Peyer's patch (tissue), 4 donors: ENCODE measurements at regions not wholly inside any gene's neighbourhood (a gene's known extent, or its start where the extent isn't known, plus 50 kb on each side); places are given as distances from the start of the nearest gene placed in this dataset.

Source experiments
- DNase-seq, 3 donors: peaks; one replicate each; pipeline ENCODE4 v3.0.0-alpha.2; 2017 to 2019
- H3K27ac ChIP-seq, 4 donors: fragments of 200-600 bp; sonication (generic); one replicate each; pipeline ENCODE4 v1.5.1; 2016 to 2019
- H3K27me3 ChIP-seq, 2 donors: fragments of 200-600 bp; sonication (generic); one replicate each; pipeline ENCODE4 v1.5.1; 2019
- H3K36me3 ChIP-seq, 3 donors: fragments of 200-600 bp; sonication (generic); one replicate each; pipeline ENCODE4 v1.5.1; 2016 to 2019
- H3K4me1 ChIP-seq, 4 donors: fragments of 200-600 bp; sonication (generic); one replicate each; pipeline ENCODE4 v1.5.1; 2016 to 2019
- H3K4me3 ChIP-seq, 4 donors: fragments of 200-600 bp; sonication (generic); 1 replicate in 3 of 4; 2 replicates in 1 of 4; pipeline ENCODE4 v1.5.1; 2016 to 2019; ENCODE audit warnings: mild to moderate bottlenecking in 1 of 4
- H3K9me3 ChIP-seq, 4 donors: fragments of 200-600 bp; sonication (generic); one replicate each; pipeline ENCODE4 v1.5.1; 2016 to 2019; ENCODE audit warnings: mild to moderate bottlenecking in 1 of 4
- POLR2A ChIP-seq, 2 donors: fragments of 450-650 bp; IDR thresholded peaks; one replicate each; pipeline ENCODE4 v1.5.1; 2017; ENCODE audit warnings: antibody characterized with exemption in 2 of 2, mild to moderate bottlenecking in 2 of 2, moderate library complexity in 2 of 2
- TF ChIP-seq, protein P1 (sequence below), 6 experiments: fragments of 450-650 bp in 4 of 6; fragments of 200-600 bp in 2 of 6; sonication (generic) in 1 of 6; IDR thresholded peaks; one replicate each; pipeline ENCODE4 v1.5.1; 2017 to 2019; ENCODE audit warnings: antibody characterized with exemption in 6 of 6, mild to moderate bottlenecking in 3 of 6, moderate library complexity in 1 of 6

DNA sequence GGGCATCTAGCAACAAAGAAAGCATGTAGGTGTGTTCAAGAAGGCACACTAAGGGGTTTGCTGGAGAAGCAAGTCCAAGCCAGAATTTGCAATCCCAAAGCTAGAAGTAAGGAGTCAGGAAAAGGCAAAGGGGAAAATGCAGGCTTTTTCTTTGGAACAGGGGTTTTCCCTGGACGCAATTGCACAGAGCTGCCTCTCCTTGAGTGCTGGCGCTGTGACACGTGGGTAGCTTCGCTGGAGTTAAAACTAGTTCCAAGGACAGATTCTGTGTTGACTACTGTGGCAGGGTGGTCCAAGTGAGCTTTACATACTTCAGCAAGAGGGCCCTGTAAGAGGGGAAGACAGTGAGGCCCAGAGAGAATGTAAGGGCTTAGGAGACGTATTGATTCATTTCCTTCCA, 277.1 kb downstream of the ADGRA3 start:
- Histone ChIP-seq H3K4me3 (peak overlapping the region in 1 of 4 donors; percentile 45), H3K27me3 (no peaks in the 10 kb centered on the region), H3K9me3 (no peaks in the 10 kb centered on the region), H3K4me1 (no peaks in the 10 kb centered on the region), H3K27ac (peak overlapping the region in 3 of 4 donors; percentile 53 to 78 (median 64)), H3K36me3 (no peaks in the 10 kb centered on the region)
- TF ChIP-seq, protein P1, sequence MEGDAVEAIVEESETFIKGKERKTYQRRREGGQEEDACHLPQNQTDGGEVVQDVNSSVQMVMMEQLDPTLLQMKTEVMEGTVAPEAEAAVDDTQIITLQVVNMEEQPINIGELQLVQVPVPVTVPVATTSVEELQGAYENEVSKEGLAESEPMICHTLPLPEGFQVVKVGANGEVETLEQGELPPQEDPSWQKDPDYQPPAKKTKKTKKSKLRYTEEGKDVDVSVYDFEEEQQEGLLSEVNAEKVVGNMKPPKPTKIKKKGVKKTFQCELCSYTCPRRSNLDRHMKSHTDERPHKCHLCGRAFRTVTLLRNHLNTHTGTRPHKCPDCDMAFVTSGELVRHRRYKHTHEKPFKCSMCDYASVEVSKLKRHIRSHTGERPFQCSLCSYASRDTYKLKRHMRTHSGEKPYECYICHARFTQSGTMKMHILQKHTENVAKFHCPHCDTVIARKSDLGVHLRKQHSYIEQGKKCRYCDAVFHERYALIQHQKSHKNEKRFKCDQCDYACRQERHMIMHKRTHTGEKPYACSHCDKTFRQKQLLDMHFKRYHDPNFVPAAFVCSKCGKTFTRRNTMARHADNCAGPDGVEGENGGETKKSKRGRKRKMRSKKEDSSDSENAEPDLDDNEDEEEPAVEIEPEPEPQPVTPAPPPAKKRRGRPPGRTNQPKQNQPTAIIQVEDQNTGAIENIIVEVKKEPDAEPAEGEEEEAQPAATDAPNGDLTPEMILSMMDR (IDR thresholded peaks at IDR 0.05) = peak in 3 of 6 experiments; percentile 31 to 44 (median 35)
- TF ChIP-seq POLR2A (IDR thresholded peaks at IDR 0.05) = no peak
- DNase-seq = peak in 1 of 3 donors; percentile 56

DNA sequence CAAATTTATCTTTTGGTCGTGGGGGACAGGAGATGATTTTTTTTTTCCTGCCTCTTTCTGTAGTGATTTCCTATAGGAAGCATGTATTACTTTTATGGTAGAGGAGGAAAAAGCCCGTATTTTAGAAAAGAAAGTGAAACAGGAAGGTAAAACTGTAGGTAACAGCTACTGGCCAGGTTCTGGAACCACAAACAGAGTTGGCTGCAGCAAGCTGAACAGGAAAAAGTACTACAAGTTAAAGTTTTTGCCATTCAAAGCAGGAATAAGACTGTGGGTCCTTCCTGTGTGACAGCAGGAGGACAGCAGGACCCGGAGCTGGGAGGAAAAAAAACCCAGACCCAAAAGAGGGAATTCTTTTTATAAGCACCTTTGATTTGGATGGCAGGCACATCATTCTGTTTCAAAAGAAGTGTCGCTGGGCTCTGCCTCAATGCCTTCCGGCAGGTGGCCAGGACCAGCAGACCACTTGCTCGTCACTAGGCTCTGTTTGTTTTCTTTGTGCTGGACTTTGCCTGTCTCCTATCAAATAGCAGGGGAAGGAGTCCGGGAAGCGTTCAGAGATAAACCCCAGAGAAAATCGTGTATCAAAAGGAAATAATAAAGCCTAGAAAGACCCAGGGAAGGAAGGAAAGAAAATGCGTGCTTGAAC, 277.9 kb downstream of the ADGRA3 start:
- Histone ChIP-seq H3K36me3 (no peaks in the 10 kb centered on the region), H3K27ac (peak overlapping the region in 3 of 4 donors; percentile 53 to 78 (median 64)), H3K4me1 (no peaks in the 10 kb centered on the region), H3K27me3 (no peaks in the 10 kb centered on the region), H3K9me3 (no peaks in the 10 kb centered on the region), H3K4me3 (peak overlapping the region in 3 of 4 donors; percentile 21 to 51 (median 45))
- TF ChIP-seq, protein P1 (IDR thresholded peaks at IDR 0.05) = peak in 3 of 6 experiments; percentile 9 to 27 (median 9)
- TF ChIP-seq POLR2A (IDR thresholded peaks at IDR 0.05) = no peak
- DNase-seq = peak in 2 of 3 donors; percentile 53 to 57

DNA sequence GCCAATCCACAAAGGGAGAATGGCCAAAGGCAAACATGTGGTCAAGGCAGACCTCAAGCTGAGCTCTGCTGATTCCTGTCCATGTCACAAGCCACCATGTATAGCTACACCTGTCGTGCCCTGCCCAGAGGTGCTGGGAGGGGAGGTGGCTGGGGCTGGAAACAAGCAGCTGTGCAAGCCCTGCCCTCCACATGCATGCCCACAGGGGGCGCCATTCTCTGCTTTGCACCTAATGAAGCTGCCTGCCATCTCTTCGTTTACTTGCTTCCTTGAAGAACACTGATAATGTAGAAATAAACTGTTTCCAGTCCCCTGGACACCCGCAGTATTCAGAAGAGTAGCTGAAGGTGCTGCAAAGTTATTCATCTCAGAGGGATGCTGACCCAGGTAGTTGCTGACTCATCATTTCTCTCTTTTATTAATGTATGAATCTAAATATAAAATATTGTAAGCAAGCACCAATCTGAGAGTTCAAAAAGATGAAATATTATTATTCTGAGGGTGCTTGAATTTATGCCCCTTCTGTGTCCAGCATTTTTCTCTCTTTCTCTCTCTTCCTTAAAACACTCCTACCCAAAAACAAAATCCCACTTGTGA, 278.6 kb downstream of the ADGRA3 start:
- Histone ChIP-seq H3K9me3 (no peaks in the 10 kb centered on the region), H3K27ac (peak overlapping the region in 1 of 4 donors; percentile 53), H3K4me1 (no peaks in the 10 kb centered on the region), H3K4me3 (peak overlapping the region in 3 of 4 donors; percentile 21 to 51 (median 45)), H3K36me3 (no peaks in the 10 kb centered on the region), H3K27me3 (no peaks in the 10 kb centered on the region)
- DNase-seq = peak in 2 of 3 donors; percentile 80 to 85
- TF ChIP-seq, protein P1 (IDR thresholded peaks at IDR 0.05) = peak in 4 of 6 experiments; percentile 46 to 82 (median 68)
- no peak for TF ChIP-seq POLR2A (IDR thresholded peaks at IDR 0.05)

DNA sequence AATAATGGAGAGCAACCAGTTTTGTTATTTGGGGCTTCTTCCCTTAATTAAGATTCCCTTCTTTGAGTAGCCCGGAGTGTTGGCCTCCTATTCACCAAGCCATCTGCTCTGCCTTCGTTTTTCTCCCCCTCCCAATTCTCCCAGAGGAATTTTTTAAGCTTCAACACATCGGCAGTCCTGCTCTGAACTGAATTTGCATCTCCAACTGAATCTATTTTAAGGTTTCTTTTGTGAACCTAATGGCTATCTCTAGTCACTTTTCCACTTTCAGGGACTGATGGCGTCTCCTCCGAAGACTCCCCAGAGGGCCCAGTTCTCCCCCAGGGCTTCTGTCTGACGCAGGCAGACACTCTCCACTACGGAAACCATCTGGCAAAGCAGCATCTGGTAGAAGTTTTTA, 280.2 kb downstream of the ADGRA3 start:
- DNase-seq = no peak
- Histone ChIP-seq H3K36me3 (no peaks in the 10 kb centered on the region), H3K27ac (no peak overlapping the region), H3K4me1 (no peaks in the 10 kb centered on the region), H3K4me3 (no peak overlapping the region), H3K9me3 (no peaks in the 10 kb centered on the region), H3K27me3 (no peaks in the 10 kb centered on the region)
- TF ChIP-seq POLR2A (IDR thresholded peaks at IDR 0.05) = no peak
- TF ChIP-seq, protein P1 (IDR thresholded peaks at IDR 0.05) = no peak

DNA sequence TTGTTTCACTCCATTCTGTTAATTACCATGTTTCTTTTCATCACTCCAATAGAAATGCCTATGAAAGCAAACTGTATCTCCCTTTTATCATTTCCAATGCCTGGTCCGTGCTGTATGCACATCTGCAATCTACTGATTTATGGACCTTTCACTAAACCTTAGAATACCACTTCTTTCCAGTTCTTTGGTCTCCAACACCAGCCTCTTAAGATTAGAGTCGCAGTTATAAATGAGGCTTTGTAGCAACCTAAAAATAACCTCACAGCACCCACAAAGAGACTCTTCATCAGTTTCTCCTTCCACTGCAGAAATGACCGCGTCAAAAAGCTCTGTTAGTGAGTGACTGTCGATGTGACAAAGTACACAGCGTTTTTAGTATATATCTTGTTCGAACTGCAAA, 282.6 kb downstream of the ADGRA3 start:
- no peak for DNase-seq
- H3K27ac ChIP-seq = no peak overlapping the region
- H3K9me3 ChIP-seq = no peaks in the 10 kb centered on the region
- H3K36me3 ChIP-seq = no peaks in the 10 kb centered on the region
- TF ChIP-seq, protein P1 (IDR thresholded peaks at IDR 0.05) = no peak
- no peak for TF ChIP-seq POLR2A (IDR thresholded peaks at IDR 0.05)
- no peaks in the 10 kb centered on the region for H3K4me1 ChIP-seq
- no peaks in the 10 kb centered on the region for H3K27me3 ChIP-seq
- H3K4me3 ChIP-seq = no peak overlapping the region
